WERI-Rb-1 (cell line): ENCODE measurements at regions not wholly inside any gene's neighbourhood (a gene's known extent, or its start where the extent isn't known, plus 50 kb on each side); places are given as distances from the start of the nearest gene placed in this dataset.
"Not testable (repeated sequence)": the region's sequence is repeated elsewhere in the genome, so short reads cannot be mapped to it uniquely, and the experiment has no call there.

Experiments used
- DNase-seq: peaks from one replicate; pipeline ENCODE4 v3.0.0-alpha.2; 2020
- H3K27ac ChIP-seq: fragments of 250-450 bp; sonication (Bioruptor Pico); 2 replicates; pipeline ENCODE4 v1.5.1; 2020; ENCODE audit warnings: mild to moderate bottlenecking, moderate library complexity
- H3K27me3 ChIP-seq: fragments of 250-450 bp; sonication (Bioruptor Pico); 2 replicates; pipeline ENCODE4 v1.5.1; 2021; ENCODE audit warnings: mild to moderate bottlenecking, low read depth, moderate library complexity; ENCODE audit not compliant: insufficient read depth, severe bottlenecking
- H3K36me3 ChIP-seq: fragments of 250-450 bp; sonication (Bioruptor Pico); 2 replicates; pipeline ENCODE4 v1.5.1; 2020; ENCODE audit warnings: mild to moderate bottlenecking, moderate library complexity
- H3K4me3 ChIP-seq: 2 replicates; pipeline ENCODE4 v1.5.1; 2011; ENCODE audit warnings: low read depth, mild to moderate bottlenecking, control low read depth, low read length
- H3K9me3 ChIP-seq: fragments of 250-450 bp; sonication (Bioruptor Pico); 2 replicates; pipeline ENCODE4 v1.5.1; 2021; ENCODE audit warnings: mild to moderate bottlenecking, moderate library complexity; ENCODE audit not compliant: severe bottlenecking
- TF ChIP-seq, protein P1 (sequence below): IDR thresholded peaks from 2 replicates; pipeline ENCODE4 v1.5.1; 2011; ENCODE audit warnings: low read depth, mild to moderate bottlenecking, control low read depth, inconsistent platforms, low read length

GRCh38 chr5:114857941-114858551 is 311.7 kb downstream of the TRIM36 start:
- TF ChIP-seq, protein P1, sequence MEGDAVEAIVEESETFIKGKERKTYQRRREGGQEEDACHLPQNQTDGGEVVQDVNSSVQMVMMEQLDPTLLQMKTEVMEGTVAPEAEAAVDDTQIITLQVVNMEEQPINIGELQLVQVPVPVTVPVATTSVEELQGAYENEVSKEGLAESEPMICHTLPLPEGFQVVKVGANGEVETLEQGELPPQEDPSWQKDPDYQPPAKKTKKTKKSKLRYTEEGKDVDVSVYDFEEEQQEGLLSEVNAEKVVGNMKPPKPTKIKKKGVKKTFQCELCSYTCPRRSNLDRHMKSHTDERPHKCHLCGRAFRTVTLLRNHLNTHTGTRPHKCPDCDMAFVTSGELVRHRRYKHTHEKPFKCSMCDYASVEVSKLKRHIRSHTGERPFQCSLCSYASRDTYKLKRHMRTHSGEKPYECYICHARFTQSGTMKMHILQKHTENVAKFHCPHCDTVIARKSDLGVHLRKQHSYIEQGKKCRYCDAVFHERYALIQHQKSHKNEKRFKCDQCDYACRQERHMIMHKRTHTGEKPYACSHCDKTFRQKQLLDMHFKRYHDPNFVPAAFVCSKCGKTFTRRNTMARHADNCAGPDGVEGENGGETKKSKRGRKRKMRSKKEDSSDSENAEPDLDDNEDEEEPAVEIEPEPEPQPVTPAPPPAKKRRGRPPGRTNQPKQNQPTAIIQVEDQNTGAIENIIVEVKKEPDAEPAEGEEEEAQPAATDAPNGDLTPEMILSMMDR = no peak
- Histone ChIP-seq H3K27me3 (peaks cover 11% of the 10 kb centered on the region), H3K27ac (no peak overlapping the region), H3K36me3 (no peaks in the 10 kb centered on the region), H3K9me3 (no peaks in the 10 kb centered on the region), H3K4me3 (no peak overlapping the region)
- DNase-seq = no peak

DNA sequence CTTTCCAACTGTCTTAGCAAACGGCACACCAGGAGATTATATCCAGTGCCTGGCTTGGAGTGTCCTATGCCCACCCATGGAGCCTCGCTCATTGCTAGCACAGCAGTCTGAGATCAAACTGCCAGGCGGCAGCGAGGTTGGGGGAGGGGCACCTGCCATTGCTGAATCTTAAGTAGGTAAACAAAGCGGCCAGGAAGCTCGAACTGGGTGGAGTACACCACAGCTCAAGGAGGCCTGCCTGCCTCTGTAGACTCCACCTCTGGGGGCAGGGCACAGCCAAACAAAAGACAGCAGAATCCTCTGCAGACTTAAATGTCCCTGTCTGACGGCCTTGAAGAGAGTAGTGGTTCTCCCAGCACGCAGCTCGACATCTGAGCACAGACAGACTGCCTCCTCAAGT is 325.0 kb downstream of the TRIM36 start:
- not testable (repeated sequence) for DNase-seq, H3K9me3 ChIP-seq, H3K27ac ChIP-seq, H3K27me3 ChIP-seq, H3K4me3 ChIP-seq, H3K36me3 ChIP-seq

DNA sequence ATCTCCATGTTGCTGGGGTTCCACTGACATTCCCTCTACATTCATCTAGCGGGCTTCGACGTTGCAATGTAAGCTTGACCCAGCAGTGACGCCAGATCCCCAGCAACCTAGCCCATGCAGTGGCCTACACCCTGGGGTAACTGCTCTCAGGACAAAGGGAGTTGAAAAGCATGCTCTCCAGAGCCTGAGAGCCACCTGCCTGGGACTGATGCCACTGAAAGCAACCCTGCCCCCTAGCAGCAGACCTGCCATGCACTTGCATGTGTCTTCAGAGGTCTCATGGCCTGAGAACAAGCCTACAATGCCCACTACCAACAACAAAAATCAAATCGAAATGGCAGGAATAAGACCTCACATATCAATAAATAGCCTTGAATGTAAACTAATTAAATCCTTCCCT is 330.3 kb downstream of the TRIM36 start:
- Histone ChIP-seq H3K36me3 (no peaks in the 10 kb centered on the region), H3K4me3 (no peak overlapping the region), H3K9me3 (no peaks in the 10 kb centered on the region), H3K27me3 (peaks cover 3% of the 10 kb centered on the region), H3K27ac (no peak overlapping the region)
- no peak for DNase-seq
- TF ChIP-seq, protein P1 = no peak

- TF ChIP-seq, protein P1 = no peak
- no peak overlapping the region for H3K27ac ChIP-seq
- no peak for DNase-seq
- no peaks in the 10 kb centered on the region for H3K9me3 ChIP-seq
- peaks cover 3% of the 10 kb centered on the region for H3K27me3 ChIP-seq
- no peak overlapping the region for H3K4me3 ChIP-seq
- H3K36me3 ChIP-seq = no peaks in the 10 kb centered on the region
Measured at GRCh38 chr5:114838937-114839336, 330.8 kb downstream of the TRIM36 start.

- no peak overlapping the region for H3K4me3 ChIP-seq
- peaks cover 7% of the 10 kb centered on the region for H3K27me3 ChIP-seq
- no peaks in the 10 kb centered on the region for H3K9me3 ChIP-seq
- H3K27ac ChIP-seq = no peak overlapping the region
- no peak for DNase-seq
- no peaks in the 10 kb centered on the region for H3K36me3 ChIP-seq
- TF ChIP-seq, protein P1 = no peak
Measured at GRCh38 chr5:114830114-114830513, 339.6 kb downstream of the TRIM36 start.

DNA sequence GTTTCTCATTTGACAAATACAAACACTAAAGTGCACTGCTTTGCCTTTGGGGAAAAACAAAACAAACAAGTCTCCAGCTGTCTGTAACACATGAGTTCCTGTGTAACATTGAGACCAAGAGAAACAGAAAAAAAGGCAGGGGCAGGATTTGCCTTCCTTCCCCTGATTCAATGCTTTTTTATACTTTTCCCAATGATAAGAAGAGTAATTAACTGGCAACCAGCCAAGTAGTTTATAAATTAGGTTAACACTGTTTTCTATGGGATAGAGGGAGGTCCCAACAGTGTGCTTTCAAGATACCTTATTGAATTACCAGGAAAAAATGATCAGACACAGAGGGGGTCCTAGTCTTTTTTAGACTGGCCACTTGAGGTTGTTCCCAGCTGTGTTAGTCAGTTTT is 346.8 kb downstream of the TRIM36 start:
- DNase-seq = no peak
- Histone ChIP-seq H3K27ac (no peak overlapping the region), H3K4me3 (no peak overlapping the region), H3K27me3 (no peaks in the 10 kb centered on the region), H3K36me3 (no peaks in the 10 kb centered on the region), H3K9me3 (no peaks in the 10 kb centered on the region)
- TF ChIP-seq, protein P1 = no peak
